ENCODE measurements at regions not wholly inside any gene's neighbourhood (a gene's known extent, or its start where the extent isn't known, plus 50 kb on each side); places are given as distances from the start of the nearest gene placed in this dataset.

DNA sequence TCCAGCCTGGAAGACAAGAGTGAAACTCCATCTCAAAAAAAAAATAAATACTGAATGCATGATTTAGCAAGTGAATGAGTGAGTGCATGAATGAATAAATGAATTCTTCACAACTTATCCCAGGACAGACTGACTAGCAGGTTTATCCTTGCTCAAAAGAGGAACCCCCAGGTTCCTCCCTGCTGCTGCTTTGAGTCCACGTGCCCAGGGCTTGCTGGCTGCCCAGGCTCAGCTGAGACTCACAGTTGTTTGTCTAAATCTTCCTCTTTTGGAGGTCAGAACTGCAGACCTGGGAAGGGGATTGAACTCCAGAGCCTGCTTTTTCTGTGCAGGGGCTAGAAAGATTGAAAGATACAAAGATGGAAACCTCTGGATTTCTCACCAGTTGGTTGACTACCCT lies 117.4 kb upstream of the TMEM45B start:
- H3K4me1 Mint-ChIP-seq: peaks cover 19% of the 10 kb centered on the region
- H3K4me3 Mint-ChIP-seq: no peak overlapping the region
- DNase-seq (ENCODE audit: low spot score in 2 of 2, unreplicated experiment in 2 of 2): no peak
- no peaks in the 10 kb centered on the region for H3K36me3 Mint-ChIP-seq
- H3K9me3 Mint-ChIP-seq: no peaks in the 10 kb centered on the region
- H3K27me3 Mint-ChIP-seq (ENCODE audit: low read depth): peaks cover 16% of the 10 kb centered on the region
- TF ChIP-seq, protein P1, sequence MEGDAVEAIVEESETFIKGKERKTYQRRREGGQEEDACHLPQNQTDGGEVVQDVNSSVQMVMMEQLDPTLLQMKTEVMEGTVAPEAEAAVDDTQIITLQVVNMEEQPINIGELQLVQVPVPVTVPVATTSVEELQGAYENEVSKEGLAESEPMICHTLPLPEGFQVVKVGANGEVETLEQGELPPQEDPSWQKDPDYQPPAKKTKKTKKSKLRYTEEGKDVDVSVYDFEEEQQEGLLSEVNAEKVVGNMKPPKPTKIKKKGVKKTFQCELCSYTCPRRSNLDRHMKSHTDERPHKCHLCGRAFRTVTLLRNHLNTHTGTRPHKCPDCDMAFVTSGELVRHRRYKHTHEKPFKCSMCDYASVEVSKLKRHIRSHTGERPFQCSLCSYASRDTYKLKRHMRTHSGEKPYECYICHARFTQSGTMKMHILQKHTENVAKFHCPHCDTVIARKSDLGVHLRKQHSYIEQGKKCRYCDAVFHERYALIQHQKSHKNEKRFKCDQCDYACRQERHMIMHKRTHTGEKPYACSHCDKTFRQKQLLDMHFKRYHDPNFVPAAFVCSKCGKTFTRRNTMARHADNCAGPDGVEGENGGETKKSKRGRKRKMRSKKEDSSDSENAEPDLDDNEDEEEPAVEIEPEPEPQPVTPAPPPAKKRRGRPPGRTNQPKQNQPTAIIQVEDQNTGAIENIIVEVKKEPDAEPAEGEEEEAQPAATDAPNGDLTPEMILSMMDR (IDR thresholded peaks at IDR 0.05; ENCODE audit: unreplicated experiment): no peak
- H3K27ac Mint-ChIP-seq: no peak overlapping the region

DNA sequence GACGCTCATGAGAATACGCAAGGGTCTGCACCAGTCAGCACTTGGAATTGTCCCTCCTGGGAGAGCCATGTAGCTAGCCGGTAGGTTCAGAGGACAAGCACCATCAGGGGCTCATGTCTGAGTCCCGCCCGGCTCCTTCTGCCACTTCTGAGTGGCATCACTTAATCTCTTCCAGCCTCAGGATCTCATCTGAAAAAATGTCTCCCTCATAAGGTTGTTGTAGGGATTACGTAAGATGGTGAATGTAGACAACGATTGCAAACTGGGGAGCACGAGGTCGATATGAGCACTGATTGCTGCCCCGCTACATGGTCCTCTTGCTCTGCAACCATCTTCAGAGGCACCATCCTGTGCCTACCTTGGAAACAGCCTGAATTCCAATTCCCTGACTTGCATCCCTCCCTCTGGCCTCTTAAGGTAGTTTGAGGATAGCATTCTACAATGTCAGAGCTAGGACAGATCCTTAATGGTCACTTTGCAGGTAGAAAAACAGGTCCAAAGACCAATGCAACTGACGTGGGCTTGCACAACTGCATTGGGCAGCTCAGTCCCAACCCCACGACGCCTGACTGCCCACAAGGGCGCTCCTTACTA lies 115.8 kb upstream of the TMEM45B start:
- TF ChIP-seq, protein P1 (IDR thresholded peaks at IDR 0.05; ENCODE audit: unreplicated experiment): no peak
- no peak for DNase-seq (ENCODE audit: low spot score in 2 of 2, unreplicated experiment in 2 of 2)
- H3K4me1 Mint-ChIP-seq: peaks cover 29% of the 10 kb centered on the region
- no peak overlapping the region for H3K4me3 Mint-ChIP-seq
- H3K36me3 Mint-ChIP-seq: no peaks in the 10 kb centered on the region
- peaks cover 20% of the 10 kb centered on the region for H3K27me3 Mint-ChIP-seq (ENCODE audit: low read depth)
- no peak overlapping the region for H3K27ac Mint-ChIP-seq
- no peaks in the 10 kb centered on the region for H3K9me3 Mint-ChIP-seq

DNA sequence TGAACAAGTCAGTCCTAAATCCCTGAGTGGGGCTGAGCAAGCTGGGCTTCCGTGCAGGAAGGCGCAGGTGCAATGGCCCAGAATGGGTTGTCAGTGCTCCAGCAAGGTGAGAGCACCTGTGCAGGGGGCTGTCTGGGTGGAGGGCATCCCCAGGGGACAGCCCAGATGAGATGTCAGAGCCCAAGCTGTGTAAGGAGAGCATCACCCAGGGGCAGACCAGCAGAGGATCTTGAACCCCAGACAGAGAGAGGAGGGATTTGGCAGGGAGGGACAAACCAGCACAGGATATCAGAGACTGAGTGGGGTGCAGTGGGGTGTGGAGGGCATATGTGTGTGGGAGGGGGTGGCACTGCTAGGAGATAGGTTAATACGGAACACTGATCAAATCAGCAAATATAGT lies 114.9 kb upstream of the TMEM45B start:
- DNase-seq (ENCODE audit: low spot score in 2 of 2, unreplicated experiment in 2 of 2): no peak
- Mint-ChIP-seq H3K27ac (no peak overlapping the region), H3K36me3 (no peaks in the 10 kb centered on the region), H3K4me3 (no peak overlapping the region), H3K27me3 (ENCODE audit: low read depth) (peaks cover 20% of the 10 kb centered on the region), H3K9me3 (no peaks in the 10 kb centered on the region), H3K4me1 (peaks cover 30% of the 10 kb centered on the region)
- TF ChIP-seq, protein P1 (IDR thresholded peaks at IDR 0.05; ENCODE audit: unreplicated experiment): no peak

DNA sequence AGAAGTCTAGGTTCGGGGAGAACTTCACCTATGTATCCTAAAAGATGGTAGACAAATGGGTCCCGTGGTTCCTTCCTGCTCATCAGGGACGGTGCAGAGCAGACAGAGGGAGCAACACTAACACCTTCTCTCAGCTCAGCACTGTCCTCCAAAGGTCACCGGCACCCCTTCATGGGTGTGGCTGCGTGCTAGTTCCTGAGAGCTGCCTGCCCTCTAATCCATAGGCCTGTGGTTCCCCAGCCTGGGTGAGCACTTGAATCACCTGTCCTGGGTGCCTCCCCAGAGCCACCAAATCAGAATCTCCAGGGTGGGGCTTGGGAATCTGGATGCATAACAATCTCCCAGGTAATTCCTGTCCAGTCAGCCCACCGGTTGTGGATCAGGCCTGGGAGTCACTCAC lies 113.9 kb upstream of the TMEM45B start:
- no peaks in the 10 kb centered on the region for H3K9me3 Mint-ChIP-seq
- H3K36me3 Mint-ChIP-seq: no peaks in the 10 kb centered on the region
- peaks cover 20% of the 10 kb centered on the region for H3K27me3 Mint-ChIP-seq (ENCODE audit: low read depth)
- H3K27ac Mint-ChIP-seq: no peak overlapping the region
- TF ChIP-seq, protein P1 (IDR thresholded peaks at IDR 0.05; ENCODE audit: unreplicated experiment): no peak
- peaks cover 30% of the 10 kb centered on the region for H3K4me1 Mint-ChIP-seq
- no peak overlapping the region for H3K4me3 Mint-ChIP-seq
- DNase-seq (ENCODE audit: low spot score in 2 of 2, unreplicated experiment in 2 of 2): no peak

DNA sequence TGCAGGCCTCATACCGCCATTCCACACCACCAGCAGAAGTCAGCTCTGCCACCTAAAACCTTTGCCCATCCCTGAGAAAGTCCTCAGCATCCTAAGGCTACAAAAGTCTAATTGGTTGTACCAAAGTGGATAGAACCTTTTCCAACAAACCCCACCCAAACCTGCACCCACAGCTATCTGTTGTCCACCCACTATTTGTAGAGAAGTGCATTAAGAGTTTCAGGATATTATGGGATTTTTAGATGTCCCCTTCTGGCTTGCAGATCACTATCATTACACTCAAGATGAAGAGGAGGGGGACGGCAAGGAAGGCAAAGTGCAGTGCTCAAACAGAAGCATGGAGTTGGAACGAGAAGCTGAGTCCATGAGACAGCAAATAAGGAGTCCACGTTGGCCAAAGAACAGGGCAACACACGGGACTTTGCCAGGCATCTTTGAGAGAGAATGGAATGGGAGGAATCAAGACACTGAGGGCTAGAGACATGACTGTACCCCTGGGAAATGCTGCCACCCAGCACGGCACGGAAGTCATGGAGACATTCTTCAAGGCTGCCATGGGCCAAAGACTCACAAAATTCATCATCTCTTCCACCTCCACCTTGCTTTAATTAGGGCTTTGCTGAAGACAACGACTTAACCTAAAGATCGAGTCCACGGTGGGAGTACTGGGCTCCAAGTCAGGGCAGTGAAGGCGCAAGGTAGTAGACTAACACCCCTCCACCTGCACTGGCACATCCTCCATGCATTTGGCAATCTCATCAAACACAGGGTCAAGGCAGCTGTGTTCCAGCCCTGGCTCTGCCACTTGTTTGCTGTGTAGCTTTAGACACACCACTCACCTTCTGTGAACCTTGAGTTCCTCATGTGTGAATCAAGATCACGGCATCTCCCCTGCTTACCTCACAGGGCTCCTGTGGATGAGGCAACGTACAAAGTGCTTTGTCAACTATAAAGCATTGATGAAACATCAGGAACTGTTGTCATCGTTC lies 112.9 kb upstream of the TMEM45B start:
- TF ChIP-seq, protein P1 (IDR thresholded peaks at IDR 0.05; ENCODE audit: unreplicated experiment): no peak
- peaks cover 30% of the 10 kb centered on the region for H3K4me1 Mint-ChIP-seq
- no peaks in the 10 kb centered on the region for H3K36me3 Mint-ChIP-seq
- no peaks in the 10 kb centered on the region for H3K9me3 Mint-ChIP-seq
- H3K27ac Mint-ChIP-seq: no peak overlapping the region
- no peak for DNase-seq (ENCODE audit: low spot score in 2 of 2, unreplicated experiment in 2 of 2)
- H3K27me3 Mint-ChIP-seq (ENCODE audit: low read depth): peaks cover 14% of the 10 kb centered on the region
- no peak overlapping the region for H3K4me3 Mint-ChIP-seq
